Mucosa of descending colon (tissue), 3 donors: ENCODE measurements at regions not wholly inside any gene's neighbourhood (a gene's known extent, or its start where the extent isn't known, plus 50 kb on each side); places are given as distances from the start of the nearest gene placed in this dataset.

Experiments used
- ATAC-seq: fragments of 200-7000 bp; cut with Tn5 transposase; one replicate; pipeline ENCODE4 v1.9.1; 2020; ENCODE audit warnings: mild to moderate bottlenecking, moderate library complexity
- DNase-seq, 3 donors: peaks; one replicate each; pipeline ENCODE4 v3.0.0-alpha.2; 2020
- H3K36me3 ChIP-seq: fragments of 200-600 bp; one replicate; pipeline ENCODE4 v1.8.0; 2021; ENCODE audit warnings: low read depth, mild to moderate bottlenecking
- H3K4me1 ChIP-seq: fragments of 200-600 bp; one replicate; pipeline ENCODE4 v1.8.0; 2021; ENCODE audit warnings: low read depth, mild to moderate bottlenecking
- H3K4me3 ChIP-seq: fragments of 200-600 bp; one replicate; pipeline ENCODE4 v1.8.0; 2021; ENCODE audit warnings: mild to moderate bottlenecking
- H3K9me3 ChIP-seq: fragments of 200-600 bp; one replicate; pipeline ENCODE4 v1.8.0; 2021; ENCODE audit warnings: mild to moderate bottlenecking
- intact Hi-C, 2 donors: fragments of 100-400 bp; cut with DNase I in 1 of 2; cut with micrococcal nuclease in 1 of 2; formaldehyde crosslinking; loops; one replicate each; pipeline versions ENCODE4 v1.11.0 to v1.11.1; 2022; cut with DNase I, micrococcal nuclease
- TF ChIP-seq, protein P1 (sequence below): fragments of 200-600 bp; IDR thresholded peaks from one replicate; pipeline ENCODE4 v1.8.0; 2022; ENCODE audit warnings: antibody characterized with exemption, mild to moderate bottlenecking
- donor health status: DM: no; HTN: no; CAD: no; lungs with moderate emphysema.
- donor health status: DM: no; HTN: no; CAD: no.
- donor health status: DM: no; HTN: yes; CAD: no.

GRCh38 chr13:97057176-97057575 is 62.9 kb upstream of the OXGR1 start:
- no peaks in the 10 kb centered on the region for H3K9me3 ChIP-seq
- H3K36me3 ChIP-seq: no peaks in the 10 kb centered on the region
- TF ChIP-seq, protein P1, sequence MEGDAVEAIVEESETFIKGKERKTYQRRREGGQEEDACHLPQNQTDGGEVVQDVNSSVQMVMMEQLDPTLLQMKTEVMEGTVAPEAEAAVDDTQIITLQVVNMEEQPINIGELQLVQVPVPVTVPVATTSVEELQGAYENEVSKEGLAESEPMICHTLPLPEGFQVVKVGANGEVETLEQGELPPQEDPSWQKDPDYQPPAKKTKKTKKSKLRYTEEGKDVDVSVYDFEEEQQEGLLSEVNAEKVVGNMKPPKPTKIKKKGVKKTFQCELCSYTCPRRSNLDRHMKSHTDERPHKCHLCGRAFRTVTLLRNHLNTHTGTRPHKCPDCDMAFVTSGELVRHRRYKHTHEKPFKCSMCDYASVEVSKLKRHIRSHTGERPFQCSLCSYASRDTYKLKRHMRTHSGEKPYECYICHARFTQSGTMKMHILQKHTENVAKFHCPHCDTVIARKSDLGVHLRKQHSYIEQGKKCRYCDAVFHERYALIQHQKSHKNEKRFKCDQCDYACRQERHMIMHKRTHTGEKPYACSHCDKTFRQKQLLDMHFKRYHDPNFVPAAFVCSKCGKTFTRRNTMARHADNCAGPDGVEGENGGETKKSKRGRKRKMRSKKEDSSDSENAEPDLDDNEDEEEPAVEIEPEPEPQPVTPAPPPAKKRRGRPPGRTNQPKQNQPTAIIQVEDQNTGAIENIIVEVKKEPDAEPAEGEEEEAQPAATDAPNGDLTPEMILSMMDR: no peak
- no peak for ATAC-seq
- H3K4me1 ChIP-seq: no peaks in the 10 kb centered on the region
- DNase-seq: no peak
- intact Hi-C loops: no loop called here
- H3K4me3 ChIP-seq: no peak overlapping the region

DNA sequence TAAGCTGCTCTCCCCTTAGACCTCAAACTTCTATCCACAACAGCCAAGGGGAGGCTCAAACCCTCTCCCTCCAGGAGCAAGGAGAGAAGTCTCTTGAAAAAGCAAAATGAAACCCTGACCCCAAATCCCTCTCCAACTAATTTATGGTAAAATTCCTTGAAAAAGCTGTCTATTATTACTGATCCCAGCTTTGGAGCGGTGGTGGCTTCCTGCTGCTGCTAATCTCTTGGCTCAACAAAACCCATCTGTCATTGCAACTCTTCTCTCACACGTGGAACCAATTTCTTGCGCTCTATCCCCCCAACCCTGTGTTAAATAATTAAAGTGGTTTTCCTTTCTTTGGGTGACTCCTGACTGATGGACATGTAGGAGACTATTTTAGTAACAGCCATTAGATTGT is 64.1 kb upstream of the OXGR1 start:
- TF ChIP-seq, protein P1: no peak
- H3K9me3 ChIP-seq: no peaks in the 10 kb centered on the region
- H3K36me3 ChIP-seq: no peaks in the 10 kb centered on the region
- intact Hi-C loops: no loop called here
- H3K4me3 ChIP-seq: no peak overlapping the region
- ATAC-seq (no peak), DNase-seq (no peak)
- no peaks in the 10 kb centered on the region for H3K4me1 ChIP-seq

GRCh38 chr13:97058926-97059325 is 64.7 kb upstream of the OXGR1 start:
- ATAC-seq: no peak
- intact Hi-C loops: no loop called here

GRCh38 chr13:97067017-97067895 is 73.0 kb upstream of the OXGR1 start:
- intact Hi-C loops: no loop called here
- no peak for ATAC-seq
- no peaks in the 10 kb centered on the region for H3K36me3 ChIP-seq
- no peak overlapping the region for H3K4me3 ChIP-seq
- DNase-seq: no peak
- H3K9me3 ChIP-seq: no peaks in the 10 kb centered on the region
- no peaks in the 10 kb centered on the region for H3K4me1 ChIP-seq
- TF ChIP-seq, protein P1: no peak

More at GRCh38 chr13:97058926-97059325, 64.7 kb upstream of the OXGR1 start:
- TF ChIP-seq, protein P1: no peak
- DNase-seq: no peak
- Histone ChIP-seq H3K4me3 (no peak overlapping the region), H3K9me3 (no peaks in the 10 kb centered on the region), H3K4me1 (no peaks in the 10 kb centered on the region), H3K36me3 (no peaks in the 10 kb centered on the region)

DNA sequence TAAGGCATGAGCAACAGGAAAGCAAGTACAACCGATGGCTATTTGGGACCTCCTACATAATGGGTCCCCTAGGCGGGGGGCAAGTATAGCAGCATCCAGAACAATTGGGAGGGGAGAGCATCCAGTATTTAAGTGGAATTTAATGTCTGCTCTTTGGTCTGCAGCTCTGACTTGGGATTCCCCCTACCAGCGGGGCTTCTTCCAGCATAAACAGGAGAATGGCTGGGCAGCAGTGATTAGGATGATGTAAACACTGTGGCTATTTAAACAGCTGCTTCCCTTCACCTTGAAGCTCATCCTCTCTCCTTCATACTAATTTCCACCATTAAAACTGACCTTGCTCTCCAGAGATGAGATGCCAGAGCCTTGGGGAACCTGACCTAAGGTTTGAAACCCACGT is 73.9 kb upstream of the OXGR1 start:
- DNase-seq: no peak
- H3K4me3 ChIP-seq: no peak overlapping the region
- intact Hi-C loops: no loop called here
- TF ChIP-seq, protein P1: no peak
- ATAC-seq: no peak
- no peaks in the 10 kb centered on the region for H3K9me3 ChIP-seq
- no peaks in the 10 kb centered on the region for H3K36me3 ChIP-seq
- H3K4me1 ChIP-seq: no peaks in the 10 kb centered on the region
